Stomach (tissue), 8 donors: ENCODE measurements at regions not wholly inside any gene's neighbourhood (a gene's known extent, or its start where the extent isn't known, plus 50 kb on each side); places are given as distances from the start of the nearest gene placed in this dataset.

Source experiments
- DNase-seq, 2 donors: peaks; one replicate each; pipeline versions ENCODE4 v3.0.0 to v3.0.0-alpha.2; 2013 to 2019
- H3K27ac ChIP-seq, 5 donors: fragments of 200-600 bp in 4 of 5; sonication (generic) in 4 of 5; one replicate each; pipeline ENCODE4 v1.5.1; 2013 to 2019; ENCODE audit warnings: mild to moderate bottlenecking in 1 of 5, moderate library complexity in 1 of 5
- H3K27me3 ChIP-seq, 3 donors: fragments of 200-600 bp; sonication (generic); one replicate each; pipeline ENCODE4 v1.5.1; 2017 to 2019; ENCODE audit warnings: mixed run types in 1 of 3
- H3K36me3 ChIP-seq, 4 donors: fragments of 200-600 bp; sonication (generic); 1 replicate in 3 of 4; 2 replicates in 1 of 4; pipeline ENCODE4 v1.5.1; 2016 to 2019
- H3K4me1 ChIP-seq, 4 donors: fragments of 200-600 bp; sonication (generic); one replicate each; pipeline ENCODE4 v1.5.1; 2016 to 2019
- H3K4me3 ChIP-seq, 4 donors: fragments of 200-600 bp; sonication (generic) in 3 of 4; one replicate each; pipeline ENCODE4 v1.5.1; 2016 to 2019; ENCODE audit warnings: mild to moderate bottlenecking in 1 of 4
- H3K9me3 ChIP-seq, 4 donors: fragments of 200-600 bp; sonication (generic); one replicate each; pipeline ENCODE4 v1.5.1; 2016 to 2019
- CTCF ChIP-seq, 7 experiments: fragments of 450-650 bp in 4 of 7; fragments of 200-600 bp in 3 of 7; sonication (generic) in 3 of 7; IDR thresholded peaks; one replicate each; pipeline ENCODE4 v1.5.1; 2016 to 2019; ENCODE audit warnings: antibody characterized with exemption in 7 of 7, control low read depth in 2 of 7, mild to moderate bottlenecking in 1 of 7
- EP300 ChIP-seq: sonication (generic); formaldehyde crosslinking; IDR thresholded peaks from one replicate; pipeline ENCODE4 v1.6.1; 2017; ENCODE audit warnings: antibody characterized with exemption
- POLR2A ChIP-seq, 4 donors: fragments of 450-650 bp; IDR thresholded peaks; one replicate each; pipeline ENCODE4 v1.6.1; 2016; ENCODE audit warnings: antibody characterized with exemption in 4 of 4, control low read depth in 2 of 4, mild to moderate bottlenecking in 1 of 4, moderate library complexity in 1 of 4
- POLR2AphosphoS5 ChIP-seq, 3 donors: sonication (generic); formaldehyde crosslinking; IDR thresholded peaks; one replicate each; pipeline ENCODE4 v1.6.1; 2016; ENCODE audit warnings: antibody characterized with exemption in 3 of 3
- WGBS, 5 donors: extraction: QIAGEN DNeasy Blood & Tissue Kit in 3 of 5; methylation state at CpG; one replicate each; pipeline versions ENCODE4 v1.1.5 to v1.1.7; 2013 to 2018; 5-methylcytosine and 5-hydroxymethylcytosine counted together
- intact Hi-C: fragments of 100-400 bp; cut with DNase I; formaldehyde crosslinking; loops from one replicate; pipeline ENCODE4 v1.15.1; 2023; ENCODE audit warnings: low total_unique reads
- donor health status: healthy with polysubstance abuse.
- donor health status: Bipolar disorder and iron deficiency.
- donor health status: healthy.

DNA sequence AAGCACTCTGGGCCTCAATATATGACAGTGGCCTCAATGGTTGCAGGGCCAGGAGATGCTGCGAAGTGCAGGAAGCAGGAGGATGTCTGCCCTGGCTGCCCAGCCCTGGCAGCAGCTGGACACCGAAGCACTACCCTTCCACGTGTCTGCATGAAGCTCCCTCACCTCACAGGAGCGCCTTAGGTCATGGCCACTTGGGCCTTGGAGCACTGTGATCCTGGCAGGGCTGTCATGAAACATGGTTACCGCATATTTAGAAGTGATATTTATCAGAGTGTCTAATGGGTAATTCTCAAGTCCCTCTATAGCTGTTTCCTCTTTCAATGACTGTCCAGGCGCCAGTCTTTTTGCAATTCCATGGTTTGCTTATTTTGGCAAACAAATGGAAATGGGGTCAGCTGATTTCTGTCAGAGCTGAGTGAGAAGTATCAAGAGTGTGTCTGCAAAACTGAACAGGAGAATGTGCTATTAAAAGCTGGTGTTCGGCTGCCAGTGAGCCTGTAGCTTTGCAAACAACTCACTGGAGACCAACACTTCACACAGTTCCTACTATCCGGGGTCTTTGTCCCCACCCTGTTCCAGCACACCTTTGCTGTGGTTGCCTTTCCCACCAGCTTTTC lies 285.9 kb downstream of the KIF4B start:
- no peak overlapping the region for H3K27ac ChIP-seq
- 67 to 76% (median 72%) methylated on average over 7 to 8 of the region's 8 CpGs for WGBS, 5 donors
- H3K4me3 ChIP-seq: no peak overlapping the region
- DNase-seq: no peak
- no peaks in the 10 kb centered on the region for H3K27me3 ChIP-seq
- no peaks in the 10 kb centered on the region for H3K9me3 ChIP-seq
- TF ChIP-seq EP300: no peak
- TF ChIP-seq POLR2A (IDR thresholded peaks at IDR 0.05): no peak
- TF ChIP-seq CTCF (IDR thresholded peaks at IDR 0.05): no peak
- no peak for TF ChIP-seq POLR2AphosphoS5 (IDR thresholded peaks at IDR 0.05)
- H3K36me3 ChIP-seq: no peaks in the 10 kb centered on the region
- intact Hi-C loops: no loop called here
- H3K4me1 ChIP-seq: no peaks in the 10 kb centered on the region

DNA sequence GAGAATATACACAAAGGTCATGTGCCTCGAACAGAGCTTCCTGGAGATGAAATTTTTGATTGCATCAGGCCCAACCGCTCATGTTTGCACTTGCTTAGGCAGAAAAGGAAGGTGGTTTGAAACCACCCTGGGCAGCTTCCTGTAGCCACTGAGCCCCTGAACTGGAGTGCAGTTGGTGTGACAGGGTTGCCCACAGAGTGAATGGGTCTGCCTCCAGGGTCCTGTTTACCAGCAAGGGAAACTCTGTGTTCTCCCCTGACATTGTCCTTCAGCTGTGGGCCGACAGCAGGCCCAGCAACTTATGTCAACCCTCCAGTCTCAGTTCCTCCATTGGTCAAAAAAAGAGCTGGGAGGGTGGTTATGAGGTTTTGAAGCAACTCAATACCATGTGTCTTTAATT lies 289.6 kb downstream of the KIF4B start:
- Histone ChIP-seq H3K27ac (no peak overlapping the region), H3K36me3 (no peaks in the 10 kb centered on the region), H3K9me3 (no peaks in the 10 kb centered on the region), H3K4me1 (no peaks in the 10 kb centered on the region), H3K27me3 (no peaks in the 10 kb centered on the region), H3K4me3 (no peak overlapping the region)
- 42 to 65% (median 46%) methylated on average over 3 of the region's 3 CpGs for WGBS, 5 donors
- intact Hi-C loops: no loop called here
- DNase-seq: no peak
- TF ChIP-seq EP300 (no peak), POLR2A (IDR thresholded peaks at IDR 0.05) (no peak), CTCF (IDR thresholded peaks at IDR 0.05) (no peak), POLR2AphosphoS5 (IDR thresholded peaks at IDR 0.05) (no peak)

GRCh38 chr5:155307229-155307628 lies 293.7 kb downstream of the KIF4B start:
- DNase-seq: no peak
- Histone ChIP-seq H3K9me3 (no peaks in the 10 kb centered on the region), H3K27me3 (no peaks in the 10 kb centered on the region), H3K4me1 (no peaks in the 10 kb centered on the region), H3K36me3 (no peaks in the 10 kb centered on the region), H3K27ac (no peak overlapping the region), H3K4me3 (no peak overlapping the region)
- 81 to 94% (median 85%) methylated on average over 3 of the region's 3 CpGs for WGBS, 5 donors
- intact Hi-C loops: no loop called here
- TF ChIP-seq EP300 (no peak), POLR2A (IDR thresholded peaks at IDR 0.05) (no peak), CTCF (IDR thresholded peaks at IDR 0.05) (no peak), POLR2AphosphoS5 (IDR thresholded peaks at IDR 0.05) (no peak)

DNA sequence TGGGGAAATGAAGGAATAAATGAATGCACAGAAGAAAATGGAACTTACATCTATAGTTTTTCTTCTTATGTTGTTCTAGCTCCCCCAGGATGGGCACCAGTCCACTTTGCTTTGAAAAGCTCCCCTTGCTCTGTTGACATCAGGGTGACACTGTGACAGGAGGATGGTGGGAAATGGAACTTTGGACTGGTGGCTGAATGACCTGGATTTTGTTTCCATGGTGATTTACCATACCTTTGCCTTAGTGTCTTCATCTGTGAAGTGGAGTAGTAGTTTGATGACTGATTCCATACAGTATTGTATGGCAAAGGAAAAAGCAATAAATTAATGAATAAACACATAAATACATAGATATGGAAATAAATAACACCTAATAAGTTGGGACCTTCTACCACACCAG lies 294.7 kb downstream of the KIF4B start:
- H3K27me3 ChIP-seq: no peaks in the 10 kb centered on the region
- no peak overlapping the region for H3K27ac ChIP-seq
- no peak overlapping the region for H3K4me3 ChIP-seq
- no peaks in the 10 kb centered on the region for H3K36me3 ChIP-seq
- no peak for DNase-seq
- H3K4me1 ChIP-seq: no peaks in the 10 kb centered on the region
- no peaks in the 10 kb centered on the region for H3K9me3 ChIP-seq
- no peak for TF ChIP-seq POLR2AphosphoS5 (IDR thresholded peaks at IDR 0.05)
- intact Hi-C loops: no loop called here

DNA sequence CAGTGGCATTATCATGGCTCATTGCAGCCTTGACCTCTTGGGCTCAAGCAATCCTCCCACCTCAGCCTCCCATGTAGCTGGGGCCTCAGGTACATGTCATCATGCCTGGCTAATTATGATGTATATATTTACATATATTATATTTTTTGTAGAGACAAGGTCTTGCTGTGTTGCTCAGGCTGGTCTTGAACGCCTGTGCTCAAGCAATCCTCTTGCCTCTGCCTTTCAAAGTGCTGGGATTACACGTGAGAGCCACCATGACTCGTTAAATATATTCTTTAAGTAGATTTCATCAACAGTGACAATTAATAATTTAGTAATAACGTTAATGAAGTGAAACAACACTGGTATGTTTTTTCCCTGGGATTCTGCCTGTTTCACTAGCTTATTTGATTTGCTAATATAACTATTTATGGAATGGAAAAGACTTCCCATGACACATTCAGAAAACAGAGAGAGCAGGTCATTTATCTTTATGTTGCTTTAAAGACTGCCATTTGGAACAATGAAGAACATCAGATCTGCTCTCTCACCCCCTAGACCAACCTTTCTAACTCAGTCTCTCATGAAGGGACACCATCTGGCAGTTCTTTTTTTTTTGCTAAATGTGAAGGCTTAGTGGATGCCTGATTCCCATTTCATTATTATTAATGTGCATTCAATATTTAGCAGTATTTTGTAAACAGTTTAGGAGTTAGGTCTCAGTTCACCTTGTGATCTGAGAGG lies 295.6 kb downstream of the KIF4B start:
- H3K9me3 ChIP-seq: no peaks in the 10 kb centered on the region
- H3K27ac ChIP-seq: no peak overlapping the region
- TF ChIP-seq POLR2AphosphoS5 (IDR thresholded peaks at IDR 0.05) (no peak), EP300 (no peak), POLR2A (IDR thresholded peaks at IDR 0.05) (no peak)
- intact Hi-C loops: no loop called here
- no peak overlapping the region for H3K4me3 ChIP-seq
- no peaks in the 10 kb centered on the region for H3K4me1 ChIP-seq
- WGBS, 5 donors: 48 to 63% (median 52%) methylated on average over 4 of the region's 4 CpGs
- no peaks in the 10 kb centered on the region for H3K36me3 ChIP-seq
- DNase-seq: peak in 1 of 2 donors; percentile 3
- no peaks in the 10 kb centered on the region for H3K27me3 ChIP-seq
